HS-27A (cell line): ENCODE measurements at regions not wholly inside any gene's neighbourhood (a gene's known extent, or its start where the extent isn't known, plus 50 kb on each side); places are given as distances from the start of the nearest gene placed in this dataset.

Experiments
- DNase-seq: peaks from one replicate; pipeline ENCODE4 v3.0.0-alpha.2; 2012; ENCODE audit warnings: low read depth, missing footprints

DNA sequence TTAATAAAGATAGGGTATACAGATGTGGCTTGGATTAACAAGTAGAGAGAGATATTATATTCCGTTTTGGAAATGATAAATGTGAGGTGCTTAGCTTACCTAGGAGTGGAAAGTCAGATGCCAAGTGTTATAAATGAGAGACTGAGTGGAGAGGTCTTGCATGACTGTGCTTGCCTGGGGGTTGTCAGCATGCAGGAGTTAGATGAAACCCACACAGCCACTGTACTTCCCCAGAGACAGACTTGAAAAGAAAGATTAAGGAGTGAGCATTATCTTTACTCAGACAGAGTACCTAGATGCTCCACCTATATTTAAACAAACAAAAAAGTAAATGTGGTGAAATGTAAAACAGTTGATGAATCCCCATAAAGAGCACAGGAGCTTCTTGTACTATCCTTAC is 482.7 kb downstream of the RIT2 start:
- DNase-seq = no peak

GRCh38 chr18:42635378-42636048 is 480.0 kb downstream of the RIT2 start:
- no peak for DNase-seq

DNA sequence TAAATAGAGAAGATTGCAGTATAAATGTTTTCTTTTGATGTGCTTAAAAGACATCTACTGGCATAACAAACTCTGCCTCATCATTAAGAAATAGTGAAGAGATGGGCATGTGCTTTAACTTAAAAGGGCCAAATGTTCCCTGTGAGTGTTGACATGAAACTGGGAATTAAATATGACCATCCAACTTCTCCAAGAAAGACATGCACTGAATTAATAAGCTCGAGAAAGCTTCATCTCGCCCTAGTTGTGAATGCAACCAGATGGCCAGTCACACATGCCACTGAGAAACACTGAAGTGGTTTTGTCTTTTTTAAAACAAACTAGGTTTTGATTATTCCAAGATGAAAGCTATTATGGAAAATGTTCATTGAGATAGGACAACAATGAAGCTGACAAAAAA is 479.2 kb downstream of the RIT2 start:
- DNase-seq = no peak

GRCh38 chr18:42640160-42640559 is 475.3 kb downstream of the RIT2 start:
- no peak for DNase-seq

DNA sequence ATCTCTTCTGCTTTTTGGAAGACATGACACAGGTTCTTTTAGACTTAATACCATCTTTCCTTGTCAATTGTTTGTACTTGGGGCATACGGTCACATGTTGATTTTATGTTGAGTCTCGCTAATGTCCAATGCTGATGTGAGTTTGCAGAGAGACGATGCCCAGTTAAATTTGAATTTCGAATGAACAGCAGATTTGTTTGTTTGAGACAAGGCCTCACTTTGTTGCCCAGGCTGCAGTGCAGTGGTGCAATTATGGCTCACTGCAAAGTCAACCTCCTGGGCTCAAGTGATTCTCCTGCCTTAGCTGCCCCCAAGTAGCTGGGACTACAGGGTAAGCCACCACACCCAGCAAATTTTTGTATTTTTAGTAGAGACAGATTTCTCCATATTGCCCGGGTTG is 473.5 kb downstream of the RIT2 start:
- no peak for DNase-seq

- no peak for DNase-seq
Observed at GRCh38 chr18:42644729-42645131, 470.8 kb downstream of the RIT2 start.

GRCh38 chr18:42649331-42650035 is 466.0 kb downstream of the RIT2 start:
- DNase-seq = no peak

DNA sequence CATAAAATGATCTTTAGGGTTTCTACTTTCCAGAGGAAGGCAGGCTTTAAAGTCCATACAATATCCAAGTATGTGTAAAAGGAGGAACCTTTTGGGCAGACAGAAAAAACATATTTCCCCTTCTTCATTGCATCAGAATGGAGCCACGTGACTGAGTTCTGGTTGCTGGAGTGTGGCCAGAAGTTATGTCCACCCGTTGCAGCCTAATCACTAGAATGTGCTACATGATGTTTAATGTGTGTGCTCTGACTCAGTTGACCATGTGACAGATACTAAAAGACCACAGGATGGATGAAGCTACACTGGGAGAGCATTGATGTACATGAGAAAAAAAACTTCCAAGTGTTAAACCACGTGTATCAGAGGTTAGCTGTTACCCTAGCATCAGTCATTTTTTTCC is 460.9 kb downstream of the RIT2 start:
- no peak for DNase-seq

- DNase-seq = no peak
Observed at GRCh38 chr18:42657551-42657950, 457.9 kb downstream of the RIT2 start.

GRCh38 chr18:42658171-42658570 is 457.3 kb downstream of the RIT2 start:
- no peak for DNase-seq

- no peak for DNase-seq
Observed at GRCh38 chr18:42659187-42659586, 456.3 kb downstream of the RIT2 start.

GRCh38 chr18:42670860-42671259 is 444.6 kb downstream of the RIT2 start:
- DNase-seq = no peak

DNA sequence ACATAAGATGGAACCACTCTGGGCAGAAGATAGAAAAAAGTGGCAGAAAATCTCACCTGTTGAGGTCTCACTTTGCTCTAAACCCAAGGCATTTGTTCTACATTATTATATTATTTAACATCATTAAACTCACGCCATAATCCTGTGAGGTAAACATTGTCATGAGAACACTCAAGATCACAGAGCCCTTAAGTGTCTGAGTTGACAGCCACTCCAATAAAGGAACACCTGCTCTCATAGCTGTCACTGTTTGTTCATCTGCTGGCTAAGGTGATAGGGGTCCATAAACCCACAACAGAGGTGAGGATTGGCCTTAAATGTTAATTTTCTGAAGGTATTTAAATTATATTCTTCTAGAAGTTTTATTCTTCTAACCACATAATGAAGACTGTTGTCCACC is 439.7 kb downstream of the RIT2 start:
- no peak for DNase-seq

DNA sequence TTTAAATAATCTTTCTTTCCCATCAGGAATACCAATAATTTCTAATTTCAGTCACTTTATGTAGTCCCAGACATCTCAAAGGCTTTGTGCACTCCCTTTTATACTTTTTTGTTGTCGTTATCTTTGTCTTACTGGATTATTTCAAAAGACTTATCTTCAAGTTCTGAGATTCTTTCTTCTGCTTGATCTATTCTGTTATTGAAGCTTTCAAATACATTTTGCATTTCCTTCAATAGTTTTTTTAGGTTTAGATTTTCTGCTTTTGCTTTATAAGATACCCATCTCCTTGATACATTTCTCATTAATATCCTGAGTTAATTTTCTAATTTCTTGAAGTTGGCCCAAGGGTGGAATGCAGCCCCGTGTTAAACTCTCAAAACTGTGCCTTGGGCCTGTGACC is 432.4 kb downstream of the RIT2 start:
- DNase-seq = no peak

GRCh38 chr18:42689310-42689709 is 426.2 kb downstream of the RIT2 start:
- no peak for DNase-seq
